NCI-H1092 treated with DMSO at 0.1 percent for 48 hours (cell line): ENCODE measurements at regions not wholly inside any gene's neighbourhood (a gene's known extent, or its start where the extent isn't known, plus 50 kb on each side); places are given as distances from the start of the nearest gene placed in this dataset.
"Not testable (repeated sequence)": the region's sequence is repeated elsewhere in the genome, so short reads cannot be mapped to it uniquely, and the experiment has no call there.

Source experiments
- DNase-seq: peaks from one replicate; lab custom pipeline; 2025; lab: John Stamatoyannopoulos, UW

DNA sequence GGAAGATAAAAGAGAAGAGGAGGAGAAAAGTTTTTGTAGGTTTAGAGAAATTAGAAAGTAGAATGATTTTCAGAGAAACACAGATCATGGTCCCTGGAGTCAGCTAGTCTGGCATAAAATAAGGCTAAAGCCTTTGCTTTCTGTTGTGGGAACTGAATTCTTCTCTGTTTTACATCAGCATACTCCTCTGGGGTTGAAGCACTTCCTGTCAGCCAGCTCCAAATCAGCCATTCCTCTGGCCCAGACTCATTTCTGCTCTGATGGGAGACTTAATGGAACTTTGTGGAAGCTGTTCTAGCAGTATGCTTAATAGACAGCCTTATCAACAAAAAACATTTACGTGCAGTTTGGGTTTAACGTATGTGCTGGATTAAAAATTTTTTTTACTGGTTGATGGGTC is 143.2 kb downstream of the HMHB1 start:
- no peak for DNase-seq

DNA sequence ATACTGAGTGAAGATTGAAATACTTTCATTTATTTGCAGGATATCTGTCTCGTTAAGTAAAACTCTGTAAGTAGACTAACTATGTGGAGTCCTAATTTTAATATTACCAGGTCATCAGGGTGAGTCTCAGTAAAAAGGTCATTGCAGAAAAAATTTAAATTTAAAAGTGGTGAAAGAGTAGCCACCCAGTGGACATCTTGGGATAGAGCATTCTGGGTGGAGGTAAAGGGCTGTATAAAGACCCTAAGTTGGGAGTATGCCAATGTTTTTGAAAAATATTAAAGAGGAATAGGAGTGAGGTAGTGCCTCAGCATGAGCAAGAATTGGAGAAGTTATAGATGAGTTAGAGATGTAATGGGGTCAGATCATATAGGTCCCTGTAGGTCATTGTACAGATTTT is 145.5 kb downstream of the HMHB1 start:
- DNase-seq = no peak

DNA sequence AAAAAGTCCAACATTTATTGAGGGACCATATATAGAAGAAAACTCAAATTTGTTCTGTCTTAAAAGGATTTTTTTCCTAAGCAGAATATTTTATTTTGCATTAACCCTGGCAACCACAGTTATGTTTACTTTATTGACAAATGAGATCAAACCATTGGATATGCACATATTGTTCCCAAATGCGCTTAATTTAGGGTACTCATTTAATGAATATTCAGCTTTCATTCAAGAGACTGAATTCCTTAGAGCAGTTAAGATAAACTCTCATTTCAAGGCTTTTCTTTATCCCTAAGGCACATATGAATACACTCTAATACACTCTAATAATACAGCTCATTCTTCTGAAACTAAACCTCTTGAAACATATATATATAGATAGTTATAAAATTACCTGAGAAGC is 150.2 kb downstream of the HMHB1 start:
- no peak for DNase-seq

DNA sequence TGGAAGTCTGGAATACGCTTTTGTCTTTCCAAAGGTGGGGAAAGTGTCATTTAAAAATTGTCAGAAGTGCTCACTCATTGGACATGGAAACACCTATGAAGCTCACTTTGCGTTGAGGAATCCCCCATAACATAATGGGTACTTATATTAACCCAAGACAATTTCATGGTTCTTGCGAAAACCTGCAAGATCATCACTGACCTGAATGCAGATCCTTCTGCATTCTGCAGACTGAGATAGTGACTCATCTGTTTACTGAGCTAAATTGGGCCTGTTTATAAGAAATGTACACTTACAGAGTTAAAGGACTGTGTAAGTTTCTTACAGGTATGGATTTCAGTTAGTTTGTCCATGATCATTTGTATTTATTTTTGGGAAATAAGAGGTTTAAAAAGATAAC is 153.0 kb downstream of the HMHB1 start:
- DNase-seq = no peak

DNA sequence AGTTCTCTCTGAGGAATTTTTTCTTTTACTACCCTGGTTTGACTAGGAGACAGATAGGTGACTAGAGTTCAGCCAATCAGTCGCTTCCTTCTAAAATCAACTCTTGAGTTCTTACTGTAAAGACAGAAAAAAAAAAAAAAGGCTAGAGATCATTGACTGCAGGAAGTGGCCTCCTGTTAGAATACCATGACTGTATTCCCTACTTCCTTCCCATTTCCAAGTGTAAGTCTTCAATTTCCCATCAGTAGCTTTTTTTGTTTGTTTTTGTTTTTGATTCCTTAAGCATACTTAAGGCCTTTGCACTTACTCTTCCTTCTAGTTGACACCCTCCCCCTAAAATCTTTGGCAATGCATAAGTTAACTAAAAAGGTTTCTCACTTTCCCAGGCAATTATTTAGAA is 154.3 kb downstream of the HMHB1 start:
- no peak for DNase-seq

DNA sequence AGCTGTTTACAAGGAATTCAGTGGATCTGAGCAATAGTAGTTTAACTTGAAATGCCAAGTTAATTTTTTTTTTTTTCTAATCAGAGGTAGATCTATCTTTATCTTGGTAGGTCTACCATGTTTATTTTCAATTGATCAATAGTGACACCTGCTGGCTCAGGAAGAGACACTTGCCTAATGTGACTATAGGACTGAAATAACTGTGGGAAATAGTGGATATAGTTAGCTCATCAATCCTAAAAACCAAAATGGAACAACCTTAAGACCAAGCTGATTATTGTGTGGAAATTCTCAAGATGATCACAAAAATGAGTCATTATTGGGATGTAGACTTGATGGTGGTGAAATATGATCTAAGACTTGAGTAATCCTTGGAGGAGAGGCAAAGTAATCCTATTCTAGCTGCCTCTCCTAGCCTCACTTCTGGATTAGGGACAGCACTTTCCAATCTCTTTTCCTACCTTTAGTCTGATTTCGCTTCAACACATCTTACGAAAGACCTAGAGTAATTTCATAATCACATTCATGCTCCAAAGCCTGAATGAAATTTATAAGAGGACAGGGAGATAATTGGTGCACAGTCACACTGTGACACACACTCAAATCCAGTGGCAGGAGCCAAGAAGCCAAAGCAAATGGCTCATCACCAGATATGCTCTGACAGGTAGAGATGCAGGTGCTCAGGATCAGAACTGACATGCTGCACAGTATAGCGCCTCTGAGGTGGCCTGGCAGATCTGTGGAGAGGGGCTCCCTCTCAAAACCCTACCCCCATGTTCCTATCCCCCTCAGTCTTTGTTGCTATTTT is 156.3 kb downstream of the HMHB1 start:
- DNase-seq = peak; percentile 55

DNA sequence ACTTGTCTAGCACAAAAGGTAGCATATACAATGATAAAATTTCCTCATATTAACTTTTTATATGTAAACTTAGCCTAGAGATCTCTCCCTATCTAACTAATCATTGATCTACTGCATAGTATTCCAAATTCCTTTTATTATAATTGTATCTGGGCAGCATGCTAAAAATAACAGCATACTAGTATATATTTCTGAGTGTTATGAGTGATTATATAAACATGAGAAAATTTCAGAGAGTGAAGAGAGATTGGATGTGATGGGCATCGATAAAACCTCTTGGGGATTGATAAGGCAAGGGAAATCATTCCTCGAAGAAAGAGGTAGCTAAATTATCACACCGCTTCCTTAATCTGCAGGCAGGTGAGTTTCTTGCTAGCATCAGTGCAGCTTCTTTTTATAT is 158.2 kb downstream of the HMHB1 start:
- no peak for DNase-seq

DNA sequence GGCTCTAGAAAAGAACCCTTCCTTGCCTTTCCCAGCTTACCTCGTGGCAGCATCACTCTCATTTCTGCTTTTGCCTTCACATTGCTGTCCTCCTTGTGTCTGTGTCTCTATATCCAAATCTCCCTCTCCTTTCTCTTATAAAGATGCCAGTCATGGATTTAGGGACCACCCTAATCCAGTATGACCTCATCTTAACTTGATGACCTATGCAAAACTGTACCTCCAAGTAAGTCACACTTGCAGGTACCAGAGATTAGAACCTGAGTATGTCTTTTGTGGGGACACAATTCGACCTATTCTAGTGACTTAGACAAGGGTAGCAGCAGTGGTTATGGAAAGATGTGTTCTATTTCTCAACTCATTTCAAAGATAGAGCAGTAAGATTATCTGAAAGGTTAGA is 160.1 kb downstream of the HMHB1 start:
- no peak for DNase-seq

DNA sequence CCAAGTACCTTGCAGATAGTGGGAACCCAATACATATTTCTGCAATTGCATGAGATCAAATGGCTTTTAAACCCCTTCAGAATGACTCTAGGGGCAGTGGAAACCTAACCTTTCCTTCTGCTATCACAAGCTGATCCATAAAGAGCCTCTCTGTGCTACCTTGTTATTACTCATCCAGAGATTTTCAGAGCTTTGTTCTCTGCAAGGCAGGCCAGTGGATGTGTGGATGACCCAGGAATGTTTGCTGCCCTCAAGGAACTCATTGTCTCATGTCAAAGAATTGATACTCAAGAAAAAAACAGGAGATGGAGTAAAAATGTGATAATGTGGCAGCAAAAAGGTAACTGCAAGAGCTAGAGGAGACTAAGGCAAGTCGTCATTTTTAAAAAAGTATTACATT is 164.1 kb downstream of the HMHB1 start:
- DNase-seq = no peak

DNA sequence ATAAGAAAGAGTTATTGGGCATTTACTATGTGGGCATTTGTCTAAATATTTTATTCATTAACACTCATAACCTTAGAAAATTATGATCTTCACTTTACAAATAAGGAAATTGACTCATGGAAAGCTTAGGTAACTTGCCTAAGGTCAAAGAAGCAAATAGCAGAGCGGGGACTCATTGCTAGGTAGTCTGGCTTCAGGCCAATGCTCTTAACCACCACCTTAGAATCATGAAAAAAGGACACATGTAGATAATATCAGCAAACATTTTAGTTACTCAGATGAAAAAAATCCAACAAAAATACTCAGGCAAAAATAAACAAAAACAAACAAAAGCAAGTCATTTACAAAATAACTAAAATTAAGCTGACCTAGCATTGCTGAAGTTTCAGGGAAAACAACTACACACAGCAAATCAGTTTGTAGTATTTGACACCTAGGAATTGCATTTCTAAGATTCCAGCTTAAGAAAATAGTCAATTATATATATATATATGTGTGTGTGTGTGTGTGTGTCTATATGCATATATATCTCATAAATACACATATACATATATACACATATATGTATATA is 166.0 kb downstream of the HMHB1 start:
- DNase-seq = no peak

DNA sequence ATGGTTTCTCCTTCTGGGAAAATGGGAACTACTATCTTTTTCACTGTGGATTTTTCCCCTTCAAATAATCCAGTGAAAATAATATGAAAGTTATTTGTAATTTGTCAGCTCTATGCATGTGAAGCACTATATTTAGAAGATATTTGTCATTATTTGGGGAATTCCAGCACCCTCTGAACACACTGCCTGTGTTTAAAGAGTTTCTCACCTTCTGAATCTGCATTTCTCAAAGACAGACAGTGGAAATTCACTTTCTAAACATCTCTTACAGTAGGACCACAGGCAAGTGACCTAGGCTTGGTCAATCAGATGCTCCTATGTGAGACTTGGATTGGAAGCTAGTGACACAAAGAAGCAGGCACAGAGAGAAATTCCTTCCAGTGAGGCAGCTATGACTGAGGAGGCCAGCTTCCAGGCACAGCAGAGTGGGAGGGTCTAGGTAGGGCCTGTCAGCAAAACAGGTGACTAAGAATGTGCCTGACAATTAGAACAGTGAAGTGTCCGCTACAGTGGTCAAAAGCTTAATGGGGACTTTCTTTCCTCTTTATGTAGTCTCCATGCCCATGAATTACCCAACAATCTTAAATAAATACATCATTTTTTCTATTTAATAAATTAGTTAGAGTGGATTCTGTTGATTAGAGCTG is 167.2 kb downstream of the HMHB1 start:
- DNase-seq = no peak

DNA sequence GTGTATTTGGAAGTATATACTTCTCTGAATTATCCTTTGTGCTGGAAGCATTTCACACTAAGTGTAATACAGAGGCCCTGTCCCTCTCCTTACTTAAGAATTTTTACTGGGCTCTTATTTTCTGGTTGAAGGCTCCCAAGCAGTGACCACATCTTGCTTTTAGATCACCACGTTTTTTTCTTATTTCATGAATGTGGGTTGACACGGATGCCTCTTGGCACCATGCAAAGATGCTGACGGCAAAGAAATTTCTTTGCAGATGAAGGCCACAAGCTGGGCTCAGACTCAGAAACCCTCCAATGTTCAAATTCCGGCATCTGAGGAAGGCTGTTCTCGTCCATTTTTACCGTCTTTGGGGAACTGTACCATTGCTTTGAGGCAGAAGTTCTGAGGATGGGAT is 168.5 kb downstream of the HMHB1 start:
- DNase-seq = no peak

DNA sequence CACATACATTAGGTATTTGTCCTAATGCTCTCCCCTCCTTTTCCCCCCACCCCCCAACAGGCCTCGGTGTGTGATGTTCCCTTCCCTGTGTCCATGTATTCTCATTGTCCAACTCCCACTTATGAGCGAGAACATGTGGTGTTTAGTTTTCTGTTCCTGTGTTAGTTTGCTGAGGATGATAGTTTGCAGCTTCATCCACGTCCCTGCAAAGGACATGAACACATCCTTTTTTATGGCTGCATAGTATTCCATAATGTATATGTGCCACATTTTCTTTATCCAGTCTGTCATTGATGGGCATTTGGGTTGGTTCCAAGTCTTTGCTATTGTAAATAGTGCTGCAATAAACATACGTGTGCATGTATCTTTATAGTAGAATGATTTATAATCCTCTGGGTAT is 171.0 kb downstream of the HMHB1 start:
- not testable (repeated sequence) for DNase-seq

DNA sequence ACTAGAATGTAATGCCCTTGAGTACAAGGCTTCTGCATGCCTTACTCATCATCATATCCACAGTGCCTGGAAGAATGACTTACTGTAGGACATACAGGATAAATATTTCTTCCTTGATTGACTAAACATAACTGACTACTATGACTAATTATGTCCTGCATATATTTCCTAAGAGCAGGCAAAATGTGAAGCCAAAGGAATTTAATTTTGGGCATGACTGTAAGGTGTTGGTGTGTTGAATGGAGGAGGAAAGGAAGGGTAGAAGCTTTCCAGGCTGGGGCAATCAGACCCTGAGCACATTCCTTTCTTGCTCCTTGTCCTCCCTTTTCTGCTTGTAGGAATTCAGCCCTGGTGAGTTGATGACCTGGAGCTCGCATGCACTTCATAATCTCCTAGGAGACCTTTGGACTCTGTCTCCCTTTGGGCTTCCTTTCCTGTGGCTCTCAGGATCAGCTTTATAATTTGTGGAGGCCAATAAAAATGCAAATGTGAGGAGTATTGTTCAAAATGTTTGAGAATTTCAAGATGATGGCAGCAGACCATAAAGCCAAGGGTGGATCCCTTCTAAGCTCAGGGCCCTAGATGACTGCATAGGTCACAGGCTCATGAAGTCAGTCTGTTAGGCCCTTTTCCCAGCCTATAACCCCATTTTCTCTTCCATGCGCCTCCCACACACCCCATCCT is 174.0 kb downstream of the HMHB1 start:
- no peak for DNase-seq

DNA sequence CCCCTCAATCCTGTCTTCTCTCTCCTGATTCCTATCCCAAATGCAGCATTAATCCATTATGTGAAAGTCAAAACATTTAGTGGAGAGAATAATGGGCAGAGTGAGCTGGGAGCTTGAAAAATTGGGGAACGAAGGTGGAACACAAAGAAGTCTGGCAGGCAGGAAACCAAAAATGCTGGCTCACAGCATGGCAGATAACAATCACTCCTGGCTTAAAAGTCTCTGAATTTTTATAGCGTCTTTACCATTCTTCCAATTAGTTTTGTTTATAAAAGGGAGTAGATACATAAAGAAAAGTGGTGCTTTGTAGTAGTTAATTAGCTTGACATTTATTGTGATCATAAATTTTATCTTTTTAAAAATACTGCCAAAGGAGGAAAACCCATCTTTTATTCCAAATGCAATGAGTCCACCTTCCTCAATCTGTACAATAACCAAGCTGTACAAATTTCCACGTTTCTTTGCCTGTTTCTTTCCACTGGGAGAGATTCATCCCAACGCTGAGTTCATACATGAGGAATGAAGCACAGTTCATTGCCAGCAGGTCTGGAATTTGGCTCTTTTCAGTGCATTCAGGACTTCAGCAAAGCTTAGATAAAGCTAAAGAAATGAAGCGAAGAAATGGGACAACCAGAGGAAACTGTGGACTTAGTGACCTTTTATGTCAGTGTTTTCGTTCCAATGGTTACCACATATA is 174.7 kb downstream of the HMHB1 start:
- no peak for DNase-seq

DNA sequence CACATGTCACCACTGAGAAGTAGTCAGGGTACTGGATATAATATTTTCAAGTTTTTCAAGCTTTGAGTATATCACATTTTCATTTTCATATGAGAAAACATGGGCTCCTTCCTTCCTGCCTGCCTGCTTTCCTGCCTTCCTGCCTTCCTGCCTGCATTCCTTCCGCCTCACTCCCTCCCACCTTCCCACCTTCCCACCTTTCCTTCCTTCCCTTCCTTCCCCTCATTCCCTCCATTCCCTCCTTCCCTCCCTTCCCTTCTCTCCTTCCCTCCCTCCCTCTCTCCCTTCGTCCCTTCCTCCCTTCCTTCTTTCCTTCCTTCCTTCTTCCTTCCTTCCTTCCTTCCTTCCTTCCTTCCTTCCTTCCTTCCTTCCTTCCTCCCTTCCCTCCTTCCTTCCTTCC is 175.3 kb downstream of the HMHB1 start:
- DNase-seq = no peak

DNA sequence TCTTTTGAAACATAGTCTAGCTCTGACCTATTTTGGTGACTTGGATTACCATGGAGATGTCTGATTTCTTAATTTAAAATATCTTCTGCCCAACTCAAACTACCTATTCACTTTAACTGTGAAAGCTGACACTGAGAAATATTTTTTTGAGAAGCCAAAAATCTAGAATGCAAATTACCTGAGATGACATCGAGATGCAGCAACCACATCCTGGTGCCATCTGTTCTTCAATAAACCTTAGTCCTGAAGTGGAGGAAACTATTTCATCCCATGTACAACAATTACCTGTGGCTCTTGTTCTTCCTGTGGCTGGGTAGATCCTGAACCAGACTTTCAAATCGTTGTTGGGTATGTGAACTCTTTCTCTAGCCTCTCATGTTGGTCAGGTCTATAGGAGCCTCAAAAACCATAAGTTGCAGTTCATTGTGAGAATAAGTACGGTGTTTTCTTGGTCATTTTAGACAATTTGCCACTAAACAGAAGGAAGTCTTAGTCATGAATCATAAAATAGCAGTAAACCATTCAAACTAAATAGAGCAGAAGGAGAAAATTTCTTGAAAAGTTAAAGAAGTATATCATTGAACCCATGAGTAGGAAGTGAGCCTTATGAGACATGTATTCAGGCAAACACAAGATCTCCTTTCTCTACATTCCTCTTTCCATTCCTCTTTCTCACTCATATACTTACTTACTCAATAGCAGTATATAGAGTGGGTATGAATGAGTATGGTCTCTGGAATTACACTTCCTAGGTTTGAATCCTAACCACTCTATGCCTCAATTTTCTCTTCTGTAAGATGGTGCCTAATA is 176.0 kb downstream of the HMHB1 start:
- DNase-seq = no peak

DNA sequence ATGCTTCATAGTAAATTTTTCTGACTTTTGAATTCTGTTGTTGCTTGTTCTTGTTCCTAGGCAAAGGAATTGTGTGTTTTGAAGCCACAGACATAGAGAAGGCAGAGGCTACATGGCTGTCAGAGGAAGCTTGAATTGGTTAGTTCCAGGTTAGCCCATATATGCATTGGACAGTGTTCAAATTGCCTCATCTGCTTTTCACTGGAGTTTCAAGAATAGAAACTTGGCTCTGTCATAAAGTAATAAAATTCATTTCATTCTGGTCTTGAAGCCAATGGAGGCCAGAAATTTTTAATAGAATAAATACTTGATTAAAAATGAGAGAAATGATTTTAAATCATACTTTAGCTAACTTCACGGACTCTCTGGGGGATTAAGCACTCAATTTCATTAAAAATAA is 178.0 kb downstream of the YIPF5 start:
- DNase-seq = no peak

DNA sequence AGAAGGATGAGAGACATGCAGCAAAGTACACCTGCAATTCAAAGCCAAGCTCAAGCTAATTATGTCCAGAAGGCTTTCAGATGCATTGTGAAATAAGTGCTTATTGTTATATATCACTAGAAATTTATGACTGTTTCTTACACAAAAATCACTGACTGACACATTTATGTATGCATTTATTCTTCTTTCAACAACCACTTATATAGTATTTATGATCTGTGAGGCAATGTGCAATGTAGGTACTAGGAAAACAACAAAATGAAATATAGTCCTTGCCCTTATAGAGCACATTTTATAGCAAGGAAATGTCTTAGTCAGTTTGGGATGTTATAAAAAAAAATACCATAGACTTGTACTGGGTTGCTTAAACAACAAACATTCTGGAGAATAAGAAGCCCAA is 167.6 kb downstream of the YIPF5 start:
- DNase-seq = no peak

DNA sequence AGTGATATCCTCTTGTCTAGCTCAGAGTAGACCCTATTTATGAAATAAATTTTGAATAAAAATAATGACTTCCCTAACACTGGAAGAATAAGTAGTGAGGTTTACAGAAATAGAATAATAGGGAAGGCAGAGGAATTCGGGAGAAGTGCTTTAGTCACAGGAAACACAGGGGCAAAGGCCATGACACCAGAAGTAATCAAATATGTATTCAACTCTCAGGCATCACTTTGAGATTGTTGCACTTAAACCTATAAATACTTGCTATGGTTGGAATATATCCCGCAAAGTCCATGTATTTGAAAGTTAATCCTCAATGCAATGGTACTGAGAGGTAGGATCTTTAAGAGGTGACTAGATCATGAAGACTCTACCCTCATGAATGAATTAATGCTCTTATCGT is 166.8 kb downstream of the YIPF5 start:
- DNase-seq = no peak

DNA sequence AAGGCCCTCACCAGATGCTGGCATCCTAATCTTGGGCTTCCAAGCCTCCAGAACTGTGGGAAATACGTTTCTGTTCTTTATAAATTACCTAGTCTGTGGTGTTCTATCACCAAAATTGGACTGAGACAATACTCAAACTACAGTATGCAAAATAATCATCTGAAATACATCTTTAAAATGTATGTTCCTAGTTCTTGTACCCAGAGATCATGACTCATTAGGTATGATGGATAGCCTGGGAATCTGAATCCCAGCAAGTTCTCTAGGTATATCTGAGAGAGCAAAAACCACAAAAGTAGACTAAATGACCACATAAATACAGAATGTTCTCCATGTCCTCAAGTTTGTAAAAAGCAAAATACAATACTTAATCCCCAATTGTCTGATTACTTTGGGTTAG is 166.3 kb downstream of the YIPF5 start:
- DNase-seq = no peak

DNA sequence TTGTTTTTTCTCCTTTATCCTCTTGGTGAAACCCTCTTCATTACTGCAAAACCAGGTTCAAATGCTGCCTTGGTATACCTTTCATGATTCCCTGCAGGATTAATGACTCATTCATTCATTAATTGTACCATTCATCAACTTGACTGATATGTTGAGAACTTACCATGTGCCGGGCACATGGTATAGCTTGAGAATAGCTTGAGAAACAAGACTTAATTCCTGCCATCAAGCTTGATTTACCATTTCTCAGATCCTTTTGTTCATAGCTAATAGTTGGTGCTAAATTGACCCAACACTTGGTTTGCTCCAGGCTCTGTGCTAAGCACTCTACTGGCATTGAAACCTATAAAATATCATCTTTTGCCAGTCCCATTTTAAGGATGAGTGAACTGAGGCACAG is 165.7 kb downstream of the YIPF5 start:
- DNase-seq = no peak
